LNCAP (cell line): ENCODE measurements at regions not wholly inside any gene's neighbourhood (a gene's known extent, or its start where the extent isn't known, plus 50 kb on each side); places are given as distances from the start of the nearest gene placed in this dataset.

Source experiments
- TF ChIP-seq, protein P1 (sequence below): fragments of 450-650 bp; IDR thresholded peaks from 2 replicates; pipeline ENCODE4 v1.5.1; 2017; ENCODE audit warnings: mild to moderate bottlenecking

DNA sequence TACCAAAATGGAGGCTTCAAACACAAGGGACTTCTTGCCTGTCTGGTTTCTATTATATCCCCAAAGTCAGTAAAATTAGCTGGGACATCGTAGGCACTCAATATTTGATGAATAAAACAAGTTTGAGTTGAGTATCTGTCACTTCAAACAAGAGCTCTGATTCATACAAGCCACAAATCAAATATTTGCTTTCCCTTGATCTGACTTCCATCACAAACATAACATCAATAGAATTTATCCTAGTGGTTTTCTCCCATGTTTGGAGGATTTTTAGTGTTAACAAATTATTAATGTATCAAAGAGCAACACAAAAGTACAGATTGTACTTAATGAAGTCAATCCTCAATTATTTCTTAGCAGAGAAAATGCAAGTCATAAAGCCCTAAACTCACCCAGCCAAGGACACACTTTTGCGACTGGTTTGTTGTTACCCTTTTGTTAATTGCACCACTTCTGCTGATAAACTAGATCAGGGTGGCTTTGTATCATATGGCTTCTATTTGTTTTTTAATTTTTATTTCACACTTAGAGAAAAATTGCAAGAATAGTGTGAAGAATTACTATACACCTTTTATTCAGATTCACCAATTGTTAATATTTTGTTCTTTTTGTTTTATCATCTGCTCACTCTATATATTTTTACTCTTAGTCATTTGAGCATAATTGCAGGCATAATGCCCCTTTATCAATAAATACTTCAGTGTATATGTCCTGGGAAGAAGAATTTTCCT, 117.4 kb upstream of the PRDM1 start:
- TF ChIP-seq, protein P1, sequence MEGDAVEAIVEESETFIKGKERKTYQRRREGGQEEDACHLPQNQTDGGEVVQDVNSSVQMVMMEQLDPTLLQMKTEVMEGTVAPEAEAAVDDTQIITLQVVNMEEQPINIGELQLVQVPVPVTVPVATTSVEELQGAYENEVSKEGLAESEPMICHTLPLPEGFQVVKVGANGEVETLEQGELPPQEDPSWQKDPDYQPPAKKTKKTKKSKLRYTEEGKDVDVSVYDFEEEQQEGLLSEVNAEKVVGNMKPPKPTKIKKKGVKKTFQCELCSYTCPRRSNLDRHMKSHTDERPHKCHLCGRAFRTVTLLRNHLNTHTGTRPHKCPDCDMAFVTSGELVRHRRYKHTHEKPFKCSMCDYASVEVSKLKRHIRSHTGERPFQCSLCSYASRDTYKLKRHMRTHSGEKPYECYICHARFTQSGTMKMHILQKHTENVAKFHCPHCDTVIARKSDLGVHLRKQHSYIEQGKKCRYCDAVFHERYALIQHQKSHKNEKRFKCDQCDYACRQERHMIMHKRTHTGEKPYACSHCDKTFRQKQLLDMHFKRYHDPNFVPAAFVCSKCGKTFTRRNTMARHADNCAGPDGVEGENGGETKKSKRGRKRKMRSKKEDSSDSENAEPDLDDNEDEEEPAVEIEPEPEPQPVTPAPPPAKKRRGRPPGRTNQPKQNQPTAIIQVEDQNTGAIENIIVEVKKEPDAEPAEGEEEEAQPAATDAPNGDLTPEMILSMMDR: no peak

DNA sequence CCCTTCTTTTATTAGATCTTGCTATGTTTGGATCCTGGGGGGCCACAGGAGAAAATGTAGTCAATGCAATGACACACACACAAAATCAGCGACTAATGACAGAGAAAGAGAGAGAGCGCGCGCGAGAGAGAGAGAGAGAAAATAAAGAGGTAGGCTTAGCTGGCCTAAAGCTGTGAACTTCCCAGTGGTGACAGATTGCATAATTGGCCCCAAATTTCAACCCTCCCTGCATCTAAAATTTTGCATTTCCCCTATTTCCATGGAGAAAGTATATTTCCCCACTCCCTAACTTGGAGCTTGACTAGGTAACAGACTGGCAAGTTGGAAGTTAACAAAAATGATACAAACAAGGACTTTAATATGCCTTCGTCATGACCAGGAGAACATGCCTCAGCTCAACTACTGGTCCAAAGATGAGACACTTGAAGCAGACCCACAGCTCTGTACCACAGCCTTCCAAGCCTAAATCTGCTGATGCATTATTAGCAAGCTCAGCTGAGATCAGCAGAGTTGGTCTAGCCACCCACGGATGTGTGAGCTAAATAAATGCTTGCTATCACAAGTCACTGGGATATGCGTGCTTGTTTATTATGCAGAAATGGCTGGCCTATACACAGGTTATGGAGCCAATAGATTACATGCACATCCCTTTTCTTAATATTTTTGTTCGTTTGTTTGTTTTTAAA, 118.1 kb upstream of the PRDM1 start:
- TF ChIP-seq, protein P1: no peak

DNA sequence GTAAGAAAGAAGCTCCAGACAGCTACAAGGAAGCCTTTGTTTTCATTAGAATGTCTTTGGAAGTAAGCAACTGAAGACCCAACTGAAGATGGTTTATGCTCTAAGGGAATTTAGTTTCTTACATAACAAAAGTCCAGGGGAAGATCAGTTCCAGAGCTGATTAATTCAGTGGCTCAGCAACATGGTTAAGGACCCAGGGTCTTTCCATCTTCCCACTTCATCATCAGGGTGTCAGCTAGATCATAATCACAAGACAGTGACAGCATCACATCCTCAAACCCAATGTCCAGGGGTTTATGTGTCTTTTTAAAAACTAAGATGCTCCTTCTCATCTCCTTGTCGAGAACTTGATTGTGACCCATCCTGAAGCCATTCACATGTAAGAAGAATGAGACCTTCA, 119.7 kb upstream of the PRDM1 start:
- TF ChIP-seq, protein P1: no peak

DNA sequence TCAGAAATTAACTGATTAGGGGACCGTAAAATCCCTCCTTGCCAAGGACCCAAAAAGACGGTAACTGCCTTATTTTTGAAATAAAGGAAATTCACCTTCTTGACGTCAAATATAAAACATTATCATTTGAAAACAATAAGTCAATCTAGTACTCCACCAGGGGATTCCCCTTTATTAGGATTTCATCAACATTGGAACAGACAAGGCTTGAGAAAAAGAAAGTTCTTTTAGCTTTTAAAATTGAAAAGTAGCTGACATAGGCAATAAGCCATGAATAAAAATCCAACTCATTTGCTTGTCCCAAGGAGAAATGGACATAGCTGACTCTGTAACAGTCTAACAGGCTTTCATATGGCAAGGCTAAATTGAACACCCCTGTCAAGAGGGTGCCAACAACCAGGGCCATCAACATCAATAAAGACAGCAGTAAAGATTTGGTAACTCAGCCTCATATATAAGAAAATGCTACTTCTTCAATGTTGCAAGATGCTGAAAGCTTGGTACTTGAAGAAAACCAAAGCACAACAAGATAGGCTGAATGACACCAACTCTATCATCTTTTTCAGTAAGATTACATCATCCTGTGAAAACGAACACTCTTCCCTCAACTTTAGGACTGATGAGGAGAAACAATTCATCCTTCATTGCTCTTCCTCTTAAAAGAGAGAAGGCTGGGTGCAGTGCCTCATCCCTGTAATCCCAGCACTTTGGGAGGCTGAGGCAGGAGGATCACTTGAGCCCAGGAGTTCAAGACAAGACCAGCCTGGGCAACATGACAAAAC, 121.0 kb upstream of the PRDM1 start:
- TF ChIP-seq, protein P1: no peak

DNA sequence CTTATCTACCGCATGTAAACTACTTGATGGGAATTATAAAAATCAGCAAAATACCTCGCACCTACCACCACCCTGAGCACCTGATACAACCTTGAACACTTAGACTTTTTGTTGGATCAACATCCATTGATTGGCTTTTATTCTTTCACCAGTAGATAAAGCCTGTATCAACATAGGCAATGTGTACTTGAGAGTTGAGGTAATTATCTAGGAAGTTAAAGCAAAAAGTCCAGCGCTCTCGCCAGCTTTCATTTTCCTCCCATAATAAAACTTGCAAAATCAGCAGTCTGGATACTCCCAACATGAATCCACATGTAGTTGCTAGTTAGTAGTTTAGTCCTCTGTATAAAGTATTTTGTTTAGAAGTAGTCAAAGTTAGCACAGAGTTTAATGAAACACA, 132.0 kb upstream of the PRDM1 start:
- TF ChIP-seq, protein P1: no peak

DNA sequence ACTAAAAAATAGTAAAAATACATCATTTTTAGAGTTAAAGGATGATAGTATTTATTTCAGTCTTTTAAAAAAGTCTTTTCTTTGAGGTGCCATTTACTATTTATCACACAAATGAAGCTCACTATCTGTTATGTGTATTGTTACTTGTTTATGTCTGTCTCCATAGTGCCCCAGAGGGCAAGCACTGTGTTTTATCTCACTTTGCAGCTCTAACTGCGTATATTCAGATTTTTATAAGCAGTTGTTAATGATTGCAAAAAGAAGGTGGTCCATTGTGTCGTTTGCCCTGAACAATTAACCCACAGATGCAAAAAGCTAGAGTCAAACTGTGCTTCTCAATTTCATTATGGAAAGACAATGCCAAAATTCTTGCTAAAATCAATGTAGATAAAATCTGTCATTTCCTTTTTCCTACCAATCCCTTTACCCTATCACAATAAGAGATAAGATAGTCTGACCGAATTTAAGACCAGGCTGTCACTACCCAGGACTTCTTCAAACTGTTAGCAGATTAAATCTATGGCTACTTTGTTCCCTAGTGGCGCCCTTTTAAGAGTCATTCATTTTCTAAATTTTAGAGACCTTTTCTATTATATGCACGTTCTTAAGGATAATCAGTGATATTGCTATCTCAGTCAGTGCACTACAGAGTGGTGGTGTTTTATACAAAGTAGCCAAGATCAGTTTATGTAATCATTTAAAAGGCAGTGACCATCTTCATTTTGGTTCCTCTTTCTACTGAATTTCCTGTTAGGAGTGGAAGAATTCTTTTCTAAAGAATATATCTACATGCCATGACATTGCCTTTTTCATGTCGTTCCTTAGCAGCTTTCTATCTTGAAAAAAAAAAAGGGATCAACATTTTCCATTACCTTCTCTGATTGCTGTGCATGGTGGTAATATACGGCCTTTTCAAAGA, 133.1 kb upstream of the PRDM1 start:
- TF ChIP-seq, protein P1: no peak

DNA sequence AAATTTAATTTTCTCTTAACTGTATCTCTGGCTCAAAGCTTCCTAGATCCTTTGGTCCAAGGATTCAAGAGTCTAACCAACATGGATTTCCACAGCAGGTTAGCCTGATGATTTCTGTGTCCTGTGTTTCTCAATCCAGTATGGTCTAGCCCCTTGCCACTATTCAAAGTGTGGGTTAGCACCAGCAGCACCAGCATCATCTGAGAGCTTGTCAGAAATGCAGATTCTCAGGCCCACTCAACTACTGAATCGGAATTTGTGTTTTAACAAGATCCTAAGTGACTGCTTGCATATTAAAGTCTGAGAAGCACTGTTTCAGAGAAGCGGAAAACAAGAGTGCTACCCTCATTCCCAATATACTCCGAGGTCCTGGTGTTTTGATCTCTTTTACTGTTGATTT, 133.8 kb upstream of the PRDM1 start:
- TF ChIP-seq, protein P1: no peak
